ENCODE measurements at regions not wholly inside any gene's neighbourhood (a gene's known extent, or its start where the extent isn't known, plus 50 kb on each side); places are given as distances from the start of the nearest gene placed in this dataset.

DNA sequence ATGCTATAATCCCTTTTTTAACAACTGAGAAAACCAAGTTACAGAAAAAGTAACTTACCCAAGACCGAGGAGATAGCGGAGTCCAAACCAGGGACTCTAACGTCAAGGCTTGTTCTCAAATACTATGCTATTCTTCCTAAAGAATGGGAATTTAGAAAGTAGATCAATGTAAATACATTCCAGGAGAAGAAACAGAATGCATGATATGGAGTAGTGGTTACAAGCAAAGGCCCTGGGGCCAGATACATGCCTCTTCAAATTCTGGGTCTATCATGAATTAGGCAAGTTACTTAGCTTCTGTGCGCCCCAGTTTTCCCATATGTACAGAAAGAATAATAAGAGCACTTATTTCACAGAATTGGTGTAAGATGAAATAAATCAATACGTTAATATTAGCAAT lies 102.0 kb upstream of the CHMP2B start:
- TF ChIP-seq CTCF (IDR thresholded peaks at IDR 0.05 in 8 of 11, conservative IDR thresholded peaks at IDR 0.05 in 3 of 11) (no peak), POLR2A (IDR thresholded peaks at IDR 0.05) (no peak)

Measured in spleen (tissue), 7 donors.